ENCODE measurements at regions not wholly inside any gene's neighbourhood (a gene's known extent, or its start where the extent isn't known, plus 50 kb on each side); places are given as distances from the start of the nearest gene placed in this dataset.

DNA sequence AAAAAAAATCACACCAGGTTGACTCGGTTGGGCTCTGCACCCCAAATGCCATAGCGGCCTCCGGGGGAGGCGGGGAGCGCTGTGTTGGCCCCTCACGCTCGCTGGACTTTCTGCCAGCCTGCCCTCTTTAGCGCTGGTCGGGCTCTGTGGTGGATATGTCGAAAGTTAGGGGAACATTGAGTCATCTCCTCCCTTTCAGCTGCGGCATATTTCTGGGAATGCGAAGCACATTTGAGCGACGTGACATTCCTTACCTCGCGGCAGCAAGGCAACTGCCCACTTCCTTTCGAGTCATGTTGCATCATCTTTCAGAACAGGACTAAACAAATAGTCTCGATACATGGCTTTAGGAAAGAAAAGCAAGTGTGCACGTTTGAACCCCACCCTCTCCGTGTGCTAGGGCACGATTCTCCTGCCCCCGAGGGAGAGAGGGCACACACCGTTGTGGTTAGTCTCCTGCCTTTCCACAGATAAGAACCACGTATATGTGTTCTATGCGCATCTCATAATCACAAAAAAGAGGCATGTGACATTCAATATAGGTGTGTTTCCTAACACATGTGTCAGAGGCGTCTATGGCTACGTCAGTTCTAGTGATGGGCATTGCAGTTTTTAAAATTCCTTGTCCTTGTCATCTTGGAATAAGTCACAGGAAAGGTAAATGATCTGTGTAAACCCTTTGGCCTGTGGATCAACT, 105.9 kb upstream of the SLC45A1 start:
- TF ChIP-seq, protein P1, sequence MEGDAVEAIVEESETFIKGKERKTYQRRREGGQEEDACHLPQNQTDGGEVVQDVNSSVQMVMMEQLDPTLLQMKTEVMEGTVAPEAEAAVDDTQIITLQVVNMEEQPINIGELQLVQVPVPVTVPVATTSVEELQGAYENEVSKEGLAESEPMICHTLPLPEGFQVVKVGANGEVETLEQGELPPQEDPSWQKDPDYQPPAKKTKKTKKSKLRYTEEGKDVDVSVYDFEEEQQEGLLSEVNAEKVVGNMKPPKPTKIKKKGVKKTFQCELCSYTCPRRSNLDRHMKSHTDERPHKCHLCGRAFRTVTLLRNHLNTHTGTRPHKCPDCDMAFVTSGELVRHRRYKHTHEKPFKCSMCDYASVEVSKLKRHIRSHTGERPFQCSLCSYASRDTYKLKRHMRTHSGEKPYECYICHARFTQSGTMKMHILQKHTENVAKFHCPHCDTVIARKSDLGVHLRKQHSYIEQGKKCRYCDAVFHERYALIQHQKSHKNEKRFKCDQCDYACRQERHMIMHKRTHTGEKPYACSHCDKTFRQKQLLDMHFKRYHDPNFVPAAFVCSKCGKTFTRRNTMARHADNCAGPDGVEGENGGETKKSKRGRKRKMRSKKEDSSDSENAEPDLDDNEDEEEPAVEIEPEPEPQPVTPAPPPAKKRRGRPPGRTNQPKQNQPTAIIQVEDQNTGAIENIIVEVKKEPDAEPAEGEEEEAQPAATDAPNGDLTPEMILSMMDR (IDR thresholded peaks at IDR 0.05; ENCODE audit: low read length): no peak
- no peak for TF ChIP-seq EZH2 (IDR thresholded peaks at IDR 0.05; ENCODE audit: borderline replicate concordance, low read length)
